ENCODE measurements at regions not wholly inside any gene's neighbourhood (a gene's known extent, or its start where the extent isn't known, plus 50 kb on each side); places are given as distances from the start of the nearest gene placed in this dataset.

DNA sequence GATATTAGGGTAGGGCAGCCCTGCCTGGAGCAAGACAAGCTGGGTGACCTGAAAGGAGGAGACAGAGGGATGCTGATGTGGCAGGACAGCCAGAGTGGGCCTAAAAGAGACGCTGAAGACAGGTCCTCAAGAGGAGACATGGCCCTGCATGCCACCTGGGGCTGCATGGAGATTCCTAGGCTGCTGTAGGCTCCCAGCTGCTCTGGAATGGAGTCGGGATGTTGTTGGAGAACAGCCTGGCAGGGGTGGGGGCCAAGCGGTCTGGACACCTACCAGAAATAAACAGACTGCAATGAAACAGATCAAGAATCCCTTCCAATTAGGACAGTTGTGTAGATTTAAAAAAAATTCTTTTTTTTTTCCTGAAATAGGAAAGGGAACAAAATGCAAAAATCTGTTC is 97.8 kb upstream of the NPAS2 start:
- Histone ChIP-seq H3K4me3 (ENCODE audit: low read length) (no peak overlapping the region), H3K27ac (ENCODE audit: low read depth in 1 of 2, low read length in 2 of 2) (no peak overlapping the region), H3K27me3 (ENCODE audit: control insufficient read depth in 1 of 2, insufficient read depth in 2 of 2, low read length in 2 of 2) (no peaks in the 10 kb centered on the region), H3K36me3 (ENCODE audit: insufficient read depth, low read length) (no peaks in the 10 kb centered on the region), H3K4me1 (ENCODE audit: insufficient read depth, low read length) (no peaks in the 10 kb centered on the region), H3K9me3 (ENCODE audit: control insufficient read depth in 1 of 2, insufficient read depth in 1 of 2, low read length in 2 of 2) (peaks cover 0 to 6% of the 10 kb centered on the region in 2 experiments)
- ChIA-PET CTCF (no interaction called here), POLR2A (no interaction called here)
- ATAC-seq (ENCODE audit: poor library complexity) (no peak), DNase-seq (no peak)
- H3K36me3 Mint-ChIP-seq (ENCODE audit: low read depth): no peaks in the 10 kb centered on the region
- H3K27ac Mint-ChIP-seq: no peak overlapping the region
- H3K4me3 Mint-ChIP-seq: no peak overlapping the region
- intact Hi-C loops (cut with DNase I, micrococcal nuclease): no loop called here
- H3K27me3 Mint-ChIP-seq: peaks cover 4% of the 10 kb centered on the region
- H3K4me1 Mint-ChIP-seq (ENCODE audit: low read depth): no peaks in the 10 kb centered on the region
- TF ChIP-seq, protein P1, sequence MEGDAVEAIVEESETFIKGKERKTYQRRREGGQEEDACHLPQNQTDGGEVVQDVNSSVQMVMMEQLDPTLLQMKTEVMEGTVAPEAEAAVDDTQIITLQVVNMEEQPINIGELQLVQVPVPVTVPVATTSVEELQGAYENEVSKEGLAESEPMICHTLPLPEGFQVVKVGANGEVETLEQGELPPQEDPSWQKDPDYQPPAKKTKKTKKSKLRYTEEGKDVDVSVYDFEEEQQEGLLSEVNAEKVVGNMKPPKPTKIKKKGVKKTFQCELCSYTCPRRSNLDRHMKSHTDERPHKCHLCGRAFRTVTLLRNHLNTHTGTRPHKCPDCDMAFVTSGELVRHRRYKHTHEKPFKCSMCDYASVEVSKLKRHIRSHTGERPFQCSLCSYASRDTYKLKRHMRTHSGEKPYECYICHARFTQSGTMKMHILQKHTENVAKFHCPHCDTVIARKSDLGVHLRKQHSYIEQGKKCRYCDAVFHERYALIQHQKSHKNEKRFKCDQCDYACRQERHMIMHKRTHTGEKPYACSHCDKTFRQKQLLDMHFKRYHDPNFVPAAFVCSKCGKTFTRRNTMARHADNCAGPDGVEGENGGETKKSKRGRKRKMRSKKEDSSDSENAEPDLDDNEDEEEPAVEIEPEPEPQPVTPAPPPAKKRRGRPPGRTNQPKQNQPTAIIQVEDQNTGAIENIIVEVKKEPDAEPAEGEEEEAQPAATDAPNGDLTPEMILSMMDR (IDR thresholded peaks at IDR 0.05): no peak
- H3K9me3 Mint-ChIP-seq: no peaks in the 10 kb centered on the region

DNA sequence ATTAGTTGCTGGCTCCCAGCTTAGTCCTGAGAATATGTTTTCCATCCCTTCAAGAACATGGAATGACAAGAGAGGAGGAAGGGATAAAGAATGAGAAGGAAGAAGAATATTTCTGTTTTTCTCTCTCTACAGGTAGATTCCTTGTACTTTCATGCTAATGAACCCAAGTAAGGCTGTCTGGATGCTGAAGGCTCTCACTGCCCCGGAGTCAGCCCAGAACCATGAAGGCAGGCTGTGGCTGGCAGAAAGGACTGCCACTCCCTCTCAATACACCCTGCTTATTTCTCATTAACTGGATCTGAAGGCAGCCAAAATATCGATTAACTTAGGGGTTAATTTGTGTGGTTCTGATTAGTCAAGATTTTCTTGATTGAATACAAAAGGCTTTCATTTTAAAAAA is 93.1 kb upstream of the NPAS2 start:
- TF ChIP-seq, protein P1 (IDR thresholded peaks at IDR 0.05): no peak
- intact Hi-C loops (cut with DNase I, micrococcal nuclease): no loop called here
- no peaks in the 10 kb centered on the region for H3K4me1 Mint-ChIP-seq (ENCODE audit: low read depth)
- no peak for ATAC-seq (ENCODE audit: poor library complexity)
- DNase-seq: no peak
- ChIA-PET POLR2A (no interaction called here), CTCF (no interaction called here)
- no peaks in the 10 kb centered on the region for H3K36me3 Mint-ChIP-seq (ENCODE audit: low read depth)
- no peaks in the 10 kb centered on the region for H3K27me3 ChIP-seq (ENCODE audit: control insufficient read depth in 1 of 2, insufficient read depth in 2 of 2, low read length in 2 of 2)
- peaks cover 5% of the 10 kb centered on the region for H3K9me3 Mint-ChIP-seq
- peaks cover 28% of the 10 kb centered on the region for H3K27me3 Mint-ChIP-seq
- H3K4me3 Mint-ChIP-seq: no peak overlapping the region
- no peaks in the 10 kb centered on the region for H3K4me1 ChIP-seq (ENCODE audit: insufficient read depth, low read length)
- no peaks in the 10 kb centered on the region for H3K36me3 ChIP-seq (ENCODE audit: insufficient read depth, low read length)
- H3K4me3 ChIP-seq (ENCODE audit: low read length): no peak overlapping the region
- no peak overlapping the region for H3K27ac ChIP-seq (ENCODE audit: low read depth in 1 of 2, low read length in 2 of 2)
- H3K27ac Mint-ChIP-seq: no peak overlapping the region
- H3K9me3 ChIP-seq (ENCODE audit: control insufficient read depth in 1 of 2, insufficient read depth in 1 of 2, low read length in 2 of 2): peaks cover 0 to 5% of the 10 kb centered on the region in 2 experiments

DNA sequence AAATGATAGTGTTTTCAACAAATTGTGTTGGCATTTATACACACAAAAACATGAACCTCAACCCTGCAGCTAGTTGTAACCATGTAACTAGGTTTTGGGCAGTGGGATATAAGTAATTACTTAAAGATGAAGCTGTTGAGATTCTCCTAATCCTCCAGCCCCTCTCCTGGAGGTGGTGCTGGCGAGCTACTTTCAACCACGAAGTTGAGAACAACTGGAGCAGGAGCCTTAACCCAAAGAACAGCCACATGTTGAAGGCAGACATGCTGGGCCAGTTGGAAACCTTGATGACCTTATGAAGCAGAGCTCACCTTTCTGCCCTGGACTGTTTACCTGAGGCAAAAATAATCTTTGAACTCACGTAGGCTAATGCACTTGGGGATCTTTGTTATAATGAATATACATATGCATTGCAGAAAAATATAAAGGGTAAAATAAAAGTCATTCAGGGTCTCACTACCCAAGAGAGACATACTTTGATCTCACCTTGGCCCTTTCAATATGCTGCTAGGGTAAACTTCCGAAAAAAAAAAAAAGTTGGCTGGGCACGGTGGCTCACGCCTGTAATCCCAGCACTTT is 89.6 kb upstream of the NPAS2 start:
- Histone ChIP-seq H3K36me3 (ENCODE audit: insufficient read depth, low read length) (no peaks in the 10 kb centered on the region), H3K27me3 (ENCODE audit: control insufficient read depth in 1 of 2, insufficient read depth in 2 of 2, low read length in 2 of 2) (no peaks in the 10 kb centered on the region), H3K4me3 (ENCODE audit: low read length) (no peak overlapping the region), H3K27ac (ENCODE audit: low read depth in 1 of 2, low read length in 2 of 2) (no peak overlapping the region), H3K4me1 (ENCODE audit: insufficient read depth, low read length) (no peaks in the 10 kb centered on the region), H3K9me3 (ENCODE audit: control insufficient read depth in 1 of 2, insufficient read depth in 1 of 2, low read length in 2 of 2) (peaks cover 0 to 1% of the 10 kb centered on the region in 2 experiments)
- no peaks in the 10 kb centered on the region for H3K4me1 Mint-ChIP-seq (ENCODE audit: low read depth)
- POLR2A ChIA-PET: no interaction called here
- no peak overlapping the region for H3K4me3 Mint-ChIP-seq
- H3K27ac Mint-ChIP-seq: no peak overlapping the region
- ATAC-seq (ENCODE audit: poor library complexity) (no peak), DNase-seq (peak in 12 of 14 experiments; percentile 7 to 50 (median 26))
- peaks cover 5% of the 10 kb centered on the region for H3K9me3 Mint-ChIP-seq
- peaks cover 28% of the 10 kb centered on the region for H3K27me3 Mint-ChIP-seq
- intact Hi-C loops (cut with DNase I, micrococcal nuclease): loop anchor here (1.0 to 5.0 kb wide), 4 partner anchors 120 to 255 kb away; no protein-coding TSS in a partner anchor
- TF ChIP-seq, protein P1 (IDR thresholded peaks at IDR 0.05): no peak
- CTCF ChIA-PET: interaction anchor here (1.1 kb wide), 2 partner anchors 120 to 124 kb away, joined by 3 read pairs; no protein-coding TSS in a partner anchor
- no peaks in the 10 kb centered on the region for H3K36me3 Mint-ChIP-seq (ENCODE audit: low read depth)
